Stomach (tissue), 4 donors: ENCODE measurements at regions not wholly inside any gene's neighbourhood (a gene's known extent, or its start where the extent isn't known, plus 50 kb on each side); places are given as distances from the start of the nearest gene placed in this dataset.

Experiments
- CTCF ChIP-seq, 7 experiments: fragments of 450-650 bp in 4 of 7; fragments of 200-600 bp in 3 of 7; sonication (generic) in 3 of 7; IDR thresholded peaks; one replicate each; pipeline ENCODE4 v1.5.1; 2016 to 2019; ENCODE audit warnings: antibody characterized with exemption in 7 of 7, control low read depth in 2 of 7, mild to moderate bottlenecking in 1 of 7
- POLR2A ChIP-seq, 4 donors: fragments of 450-650 bp; IDR thresholded peaks; one replicate each; pipeline ENCODE4 v1.6.1; 2016; ENCODE audit warnings: antibody characterized with exemption in 4 of 4, control low read depth in 2 of 4, mild to moderate bottlenecking in 1 of 4, moderate library complexity in 1 of 4

GRCh38 chr4:11632025-11632424, 203.3 kb upstream of the HS3ST1 start:
- TF ChIP-seq CTCF (IDR thresholded peaks at IDR 0.05): no peak
- TF ChIP-seq POLR2A (IDR thresholded peaks at IDR 0.05): no peak
